Astrocyte (in vitro differentiated cells and primary cell): ENCODE measurements at regions not wholly inside any gene's neighbourhood (a gene's known extent, or its start where the extent isn't known, plus 50 kb on each side); places are given as distances from the start of the nearest gene placed in this dataset.

ENCODE experiments used
- CTCF ChIP-seq: IDR thresholded peaks from 2 replicates; pipeline ENCODE4 v1.5.1; 2011; ENCODE audit warnings: low read depth, mild to moderate bottlenecking, inconsistent platforms, low read length, moderate library complexity; ENCODE audit not compliant: insufficient read depth
- EZH2 ChIP-seq: IDR thresholded peaks from 2 replicates; pipeline ENCODE4 v1.6.1; 2012; ENCODE audit warnings: mild to moderate bottlenecking, low read length, inconsistent platforms; ENCODE audit not compliant: insufficient read depth

- TF ChIP-seq CTCF (no peak), EZH2 (no peak)
These were observed 244.8 kb upstream of the COPS8 start for GRCh38 chr2:236840857-236841256.
